Uterus (tissue), 2 donors: ENCODE measurements at regions not wholly inside any gene's neighbourhood (a gene's known extent, or its start where the extent isn't known, plus 50 kb on each side); places are given as distances from the start of the nearest gene placed in this dataset.

Experiments
- CTCF ChIP-seq, 4 experiments: fragments of 200-600 bp in 2 of 4; fragments of 450-650 bp in 2 of 4; sonication (generic) in 2 of 4; IDR thresholded peaks; one replicate each; pipeline ENCODE4 v1.5.1; 2016 to 2019; ENCODE audit warnings: antibody characterized with exemption in 4 of 4, mild to moderate bottlenecking in 2 of 4, moderate library complexity in 1 of 4
- POLR2A ChIP-seq, 2 donors: fragments of 450-650 bp; IDR thresholded peaks; one replicate each; pipeline ENCODE4 v1.6.1; 2016; ENCODE audit warnings: antibody characterized with exemption in 2 of 2, mild to moderate bottlenecking in 1 of 2, moderate library complexity in 1 of 2

GRCh38 chr2:104933151-104933917, 79.4 kb downstream of the POU3F3 start:
- TF ChIP-seq POLR2A (IDR thresholded peaks at IDR 0.05) (no peak), CTCF (IDR thresholded peaks at IDR 0.05) (no peak)
